HEK293 (cell line): ENCODE measurements at regions not wholly inside any gene's neighbourhood (a gene's known extent, or its start where the extent isn't known, plus 50 kb on each side); places are given as distances from the start of the nearest gene placed in this dataset.

Experiments
- CTCF ChIA-PET: fragments of 350-600 bp; formaldehyde crosslinking; extraction: SDS; loops from one replicate; lab custom pipeline; 2021; ENCODE audit warnings: antibody characterized with exemption; lab: Yijun Ruan, JAX
- POLR2A ChIA-PET: fragments of 300-600 bp; formaldehyde crosslinking; extraction: SDS; loops from one replicate; lab custom pipeline; 2020; ENCODE audit warnings: antibody characterized with exemption, inconsistent platforms; lab: Yijun Ruan, JAX
- H3K27ac ChIP-seq: fragments of 200-500 bp; sonication (Bioruptor generic); 2 replicates; pipeline ENCODE4 v1.5.1; 2014; ENCODE audit warnings: low read depth, low read length, control low read depth, inconsistent platforms; ENCODE audit errors: extremely low read depth
- H3K36me3 ChIP-seq, 2 experiments: fragments of 200-500 bp in 1 of 2; sonication (Bioruptor generic) in 1 of 2; 1 replicate in 1 of 2; 2 replicates in 1 of 2; pipeline ENCODE4 v1.5.1; 2014 to 2017; ENCODE audit warnings: inconsistent platforms in 2 of 2, low read length in 2 of 2; ENCODE audit not compliant: control insufficient read depth in 2 of 2, insufficient read depth in 1 of 2
- H3K4me1 ChIP-seq: fragments of 200-500 bp; sonication (Bioruptor generic); 2 replicates; pipeline ENCODE4 v1.5.1; 2014; ENCODE audit warnings: mild to moderate bottlenecking, low read length, inconsistent platforms; ENCODE audit not compliant: control insufficient read depth, insufficient read depth
- H3K4me3 ChIP-seq: 2 replicates; pipeline ENCODE4 v1.5.1; 2011; ENCODE audit warnings: low read depth, mild to moderate bottlenecking, control low read depth, low read length, moderate library complexity
- H3K9me3 ChIP-seq: fragments of 200-500 bp; sonication (Bioruptor generic); 2 replicates; pipeline ENCODE4 v1.5.1; 2014; ENCODE audit warnings: low read depth, low read length, inconsistent platforms; ENCODE audit not compliant: control insufficient read depth, insufficient read depth
- PBX3 ChIP-seq: sonication (generic); formaldehyde crosslinking; IDR thresholded peaks from 2 replicates; pipeline ENCODE4 v1.8.1; 2022; ENCODE audit warnings: mild to moderate bottlenecking, moderate library complexity, missing genetic modification reagents
- PRDM10 ChIP-seq: fragments of 450-650 bp; formaldehyde crosslinking; IDR thresholded peaks from 2 replicates; pipeline ENCODE4 v1.5.1; 2016; ENCODE audit warnings: missing biosample characterization, missing genetic modification characterization
- PRDM6 ChIP-seq: fragments of 450-650 bp; formaldehyde crosslinking; IDR thresholded peaks from 2 replicates; pipeline ENCODE4 v1.5.1; 2017; ENCODE audit warnings: missing biosample characterization, missing genetic modification characterization
- ZBTB11 ChIP-seq: fragments of 450-650 bp; formaldehyde crosslinking; conservative IDR thresholded peaks from 2 replicates; pipeline ENCODE4 v1.5.1; 2016; ENCODE audit warnings: low read depth, missing biosample characterization, missing genetic modification characterization
- ZBTB17 ChIP-seq: fragments of 450-650 bp; formaldehyde crosslinking; IDR thresholded peaks from 2 replicates; pipeline ENCODE4 v1.5.1; 2016; ENCODE audit warnings: missing biosample characterization, missing genetic modification characterization
- ZFP3 ChIP-seq: fragments of 450-650 bp; formaldehyde crosslinking; IDR thresholded peaks from 2 replicates; pipeline ENCODE4 v1.5.1; 2016; ENCODE audit warnings: low read depth, missing biosample characterization, missing genetic modification characterization
- ZFP37 ChIP-seq: fragments of 450-650 bp; formaldehyde crosslinking; IDR thresholded peaks from 2 replicates; pipeline ENCODE4 v1.5.1; 2016; ENCODE audit warnings: missing biosample characterization, missing genetic modification characterization
- ZNF112 ChIP-seq: fragments of 450-650 bp; formaldehyde crosslinking; IDR thresholded peaks from 2 replicates; pipeline ENCODE4 v1.5.0; 2017; ENCODE audit warnings: missing biosample characterization, missing genetic modification characterization
- ZNF114 ChIP-seq: fragments of 450-650 bp; formaldehyde crosslinking; IDR thresholded peaks from 2 replicates; pipeline ENCODE4 v1.5.0; 2017; ENCODE audit warnings: missing biosample characterization, missing genetic modification characterization
- ZNF2 ChIP-seq: fragments of 450-650 bp; formaldehyde crosslinking; IDR thresholded peaks from 2 replicates; pipeline ENCODE4 v1.5.1; 2016; ENCODE audit warnings: missing biosample characterization, missing genetic modification characterization
- ZNF239 ChIP-seq: fragments of 450-650 bp; formaldehyde crosslinking; IDR thresholded peaks from 2 replicates; pipeline ENCODE4 v1.5.1; 2016; ENCODE audit warnings: missing biosample characterization, missing genetic modification characterization
- ZNF350 ChIP-seq: fragments of 450-650 bp; formaldehyde crosslinking; IDR thresholded peaks from 2 replicates; pipeline ENCODE4 v1.5.0; 2017; ENCODE audit warnings: missing biosample characterization, mild to moderate bottlenecking, missing genetic modification characterization
- ZNF426 ChIP-seq: fragments of 450-650 bp; formaldehyde crosslinking; IDR thresholded peaks from 2 replicates; pipeline ENCODE4 v1.5.1; 2017; ENCODE audit warnings: missing biosample characterization, missing genetic modification characterization, mild to moderate bottlenecking, inconsistent platforms, moderate library complexity
- ZNF529 ChIP-seq: fragments of 450-650 bp; formaldehyde crosslinking; IDR thresholded peaks from 2 replicates; pipeline ENCODE4 v1.5.1; 2017; ENCODE audit warnings: missing genetic modification characterization, missing biosample characterization; ENCODE audit not compliant: insufficient replicate concordance
- ZNF555 ChIP-seq: fragments of 450-650 bp; formaldehyde crosslinking; conservative IDR thresholded peaks from 2 replicates; pipeline ENCODE4 v1.5.1; 2017; ENCODE audit warnings: missing biosample characterization, mild to moderate bottlenecking, missing genetic modification characterization, inconsistent platforms
- ZNF560 ChIP-seq: fragments of 450-650 bp; formaldehyde crosslinking; IDR thresholded peaks from 2 replicates; pipeline ENCODE4 v1.5.1; 2017; ENCODE audit warnings: missing biosample characterization, missing genetic modification characterization, borderline replicate concordance
- ZNF571 ChIP-seq: fragments of 450-650 bp; formaldehyde crosslinking; IDR thresholded peaks from 2 replicates; pipeline ENCODE4 v1.5.0; 2017; ENCODE audit warnings: missing biosample characterization, missing genetic modification characterization
- ZNF580 ChIP-seq: fragments of 450-650 bp; formaldehyde crosslinking; IDR thresholded peaks from 2 replicates; pipeline ENCODE4 v1.5.1; 2016; ENCODE audit warnings: missing biosample characterization, missing genetic modification characterization
- ZNF670 ChIP-seq: fragments of 450-650 bp; formaldehyde crosslinking; IDR thresholded peaks from 2 replicates; pipeline ENCODE4 v1.5.1; 2016; ENCODE audit warnings: missing biosample characterization, missing genetic modification characterization, low read depth
- ZSCAN23 ChIP-seq: fragments of 450-650 bp; formaldehyde crosslinking; IDR thresholded peaks from 2 replicates; pipeline ENCODE4 v1.5.1; 2016; ENCODE audit warnings: missing biosample characterization, missing genetic modification characterization

GRCh38 chr12:126535971-126536370 lies 1470.7 kb downstream of the AACS start:
- Histone ChIP-seq H3K9me3 (no peaks in the 10 kb centered on the region), H3K4me3 (no peak overlapping the region), H3K4me1 (no peaks in the 10 kb centered on the region), H3K36me3 (no peaks in the 10 kb centered on the region), H3K27ac (no peak overlapping the region)
- no peak for TF ChIP-seq ZNF426 (tag by site-specific recombination)
- TF ChIP-seq ZNF112 (tag by site-specific recombination) = no peak
- no peak for TF ChIP-seq ZNF350 (tag by site-specific recombination)
- CTCF ChIA-PET = no interaction called here
- POLR2A ChIA-PET = no interaction called here

GRCh38 chr12:126537961-126538530 lies 1472.8 kb downstream of the AACS start:
- CTCF ChIA-PET = no interaction called here
- POLR2A ChIA-PET = no interaction called here
- Histone ChIP-seq H3K4me3 (no peak overlapping the region), H3K27ac (no peak overlapping the region), H3K9me3 (no peaks in the 10 kb centered on the region), H3K36me3 (no peaks in the 10 kb centered on the region), H3K4me1 (no peaks in the 10 kb centered on the region)
- TF ChIP-seq ZNF2 (tag by site-specific recombination) (no peak), ZFP3 (no peak), PRDM10 (tag by site-specific recombination) (no peak), ZBTB11 (no peak), ZNF529 (tag by site-specific recombination) (no peak), ZNF239 (tag by site-specific recombination) (no peak), ZSCAN23 (tag by site-specific recombination) (no peak), PRDM6 (tag by site-specific recombination) (no peak), ZNF560 (tag by site-specific recombination) (no peak), ZBTB17 (tag by site-specific recombination) (no peak)

GRCh38 chr12:126538888-126539287 lies 1473.7 kb downstream of the AACS start:
- Histone ChIP-seq H3K27ac (no peak overlapping the region), H3K4me1 (no peaks in the 10 kb centered on the region), H3K9me3 (no peaks in the 10 kb centered on the region), H3K36me3 (no peaks in the 10 kb centered on the region), H3K4me3 (no peak overlapping the region)
- ChIA-PET CTCF (no interaction called here), POLR2A (no interaction called here)
- no peak for TF ChIP-seq ZNF350 (tag by site-specific recombination)
- TF ChIP-seq ZNF529 (tag by site-specific recombination) = no peak
- no peak for TF ChIP-seq PBX3 (CRISPR knock-in tag)
- no peak for TF ChIP-seq ZNF580 (tag by site-specific recombination)
- no peak for TF ChIP-seq ZNF571
- no peak for TF ChIP-seq ZNF670 (tag by site-specific recombination)
- no peak for TF ChIP-seq ZFP37 (tag by site-specific recombination)
- TF ChIP-seq ZNF555 (tag by site-specific recombination) = no peak
- TF ChIP-seq ZNF114 = no peak
